PC-3 (cell line): ENCODE measurements at regions not wholly inside any gene's neighbourhood (a gene's known extent, or its start where the extent isn't known, plus 50 kb on each side); places are given as distances from the start of the nearest gene placed in this dataset.

Experiments used
- ATAC-seq: fragments of 200-7000 bp; cut with Tn5 transposase; 2 replicates; pipeline ENCODE4 v1.9.1; 2020; ENCODE audit warnings: mild to moderate bottlenecking, moderate library complexity
- BruUV-seq: library from RNA; stranded (reverse); fragments of 400-500 nt; replicated peaks from 2 replicates; lab custom pipeline; 2021; lab: Mats Ljungman, UMichigan
- CTCF ChIA-PET: fragments of 300-600 bp; sonication (Branson Sonifier 250); formaldehyde crosslinking; loops from one replicate; lab custom pipeline; 2022; ENCODE audit warnings: antibody characterized with exemption; lab: Charles Lee
- POLR2A ChIA-PET: fragments of 300-600 bp; sonication (Branson Sonifier 250); formaldehyde crosslinking; loops from one replicate; lab custom pipeline; 2022; ENCODE audit warnings: antibody characterized with exemption; ENCODE audit not compliant: unreplicated experiment; lab: Charles Lee
- DNase-seq: peaks from one replicate; pipeline ENCODE4 v3.0.0-alpha.2; 2015
- H2AFZ ChIP-seq: fragments of 300-600 bp; sonication (generic); 2 replicates; pipeline ENCODE4 v1.6.0; 2016; ENCODE audit warnings: antibody characterized with exemption, low read length
- H3F3A ChIP-seq: fragments of 300-600 bp; sonication (generic); one replicate; pipeline ENCODE4 v1.6.0; 2017; ENCODE audit warnings: antibody characterized with exemption, low read length, control low read depth, mild to moderate bottlenecking; ENCODE audit not compliant: unreplicated experiment
- H3K27ac ChIP-seq: fragments of 300-600 bp; sonication (generic); 2 replicates; pipeline ENCODE4 v1.5.1; 2016; ENCODE audit warnings: mild to moderate bottlenecking, low read length
- H3K27me3 ChIP-seq: fragments of 300-600 bp; sonication (generic); 2 replicates; pipeline ENCODE4 v1.6.1; 2016; ENCODE audit warnings: low read length, mixed read lengths
- H3K36me3 ChIP-seq: fragments of 300-600 bp; sonication (generic); 2 replicates; pipeline ENCODE4 v1.6.1; 2016; ENCODE audit warnings: low read depth, mixed run types, low read length, mixed read lengths
- H3K4me1 ChIP-seq: fragments of 300-600 bp; sonication (generic); 2 replicates; pipeline ENCODE4 v1.5.1; 2016; ENCODE audit warnings: low read length; ENCODE audit not compliant: insufficient read depth
- H3K4me2 ChIP-seq: fragments of 300-600 bp; sonication (generic); 2 replicates; pipeline ENCODE4 v1.6.0; 2016; ENCODE audit warnings: low read length
- H3K4me3 ChIP-seq: fragments of 300-600 bp; sonication (generic); 2 replicates; pipeline ENCODE4 v1.5.1; 2016; ENCODE audit warnings: mild to moderate bottlenecking, low read length, mixed read lengths
- H3K79me2 ChIP-seq: fragments of 300-600 bp; sonication (generic); 2 replicates; pipeline ENCODE4 v1.6.1; 2017; ENCODE audit warnings: low read length, mixed read lengths
- H3K9ac ChIP-seq: fragments of 300-600 bp; sonication (generic); 2 replicates; pipeline ENCODE4 v1.6.0; 2016; ENCODE audit warnings: mild to moderate bottlenecking, low read length
- H3K9me2 ChIP-seq: fragments of 300-600 bp; sonication (generic); replicated peaks from 2 replicates; pipeline ENCODE4 v1.6.1; 2016; ENCODE audit warnings: mixed run types, low read length, mixed read lengths
- H3K9me3 ChIP-seq: fragments of 300-600 bp; sonication (generic); 2 replicates; pipeline ENCODE4 v1.6.1; 2016; ENCODE audit warnings: low read length, mixed read lengths
- H4K20me1 ChIP-seq: fragments of 300-600 bp; sonication (generic); 2 replicates; pipeline ENCODE4 v1.6.1; 2016; ENCODE audit warnings: low read length, mixed read lengths
- EZH2 ChIP-seq: fragments of 300-600 bp; sonication (generic); IDR thresholded peaks from one replicate; pipeline ENCODE4 v1.6.1; 2017; ENCODE audit warnings: antibody characterized with exemption, mild to moderate bottlenecking, low read length; ENCODE audit not compliant: unreplicated experiment
- EZH2phosphoT487 ChIP-seq: fragments of 300-600 bp; sonication (generic); IDR thresholded peaks from 2 replicates; pipeline ENCODE4 v1.6.1; 2018; ENCODE audit warnings: mild to moderate bottlenecking, antibody characterized with exemption, low read length, borderline replicate concordance
- intact Hi-C: fragments of 100-400 bp; cut with micrococcal nuclease; formaldehyde crosslinking; loops from 2 replicates; pipeline ENCODE4 v1.9.0; 2023
- TF ChIP-seq, protein P1 (sequence below): fragments of 300-600 bp; sonication (generic); conservative IDR thresholded peaks from 2 replicates; pipeline ENCODE4 v1.5.1; 2017; ENCODE audit warnings: antibody characterized with exemption, low read depth, mild to moderate bottlenecking, low read length

DNA sequence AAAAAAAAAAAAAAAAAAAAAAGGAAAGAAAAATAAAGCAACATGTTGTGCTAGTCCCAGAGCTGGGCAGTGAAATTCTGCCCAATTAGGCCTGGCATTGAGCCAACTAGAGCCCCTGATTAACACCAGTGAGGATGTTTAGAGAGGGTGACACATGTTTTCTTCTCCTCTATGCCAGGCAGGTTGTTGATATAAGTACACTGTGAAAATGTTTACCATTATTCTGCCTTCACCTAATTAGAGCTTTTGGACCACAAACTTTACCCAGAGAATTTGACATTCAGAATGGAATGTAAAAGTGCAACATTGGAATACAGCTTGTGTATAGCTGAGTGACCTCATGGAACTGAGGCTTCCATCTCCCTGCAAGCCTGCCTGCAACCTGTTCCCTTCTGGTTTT, 62.0 kb upstream of the EPCAM start:
- no peak for TF ChIP-seq EZH2phosphoT487
- TF ChIP-seq, protein P1, sequence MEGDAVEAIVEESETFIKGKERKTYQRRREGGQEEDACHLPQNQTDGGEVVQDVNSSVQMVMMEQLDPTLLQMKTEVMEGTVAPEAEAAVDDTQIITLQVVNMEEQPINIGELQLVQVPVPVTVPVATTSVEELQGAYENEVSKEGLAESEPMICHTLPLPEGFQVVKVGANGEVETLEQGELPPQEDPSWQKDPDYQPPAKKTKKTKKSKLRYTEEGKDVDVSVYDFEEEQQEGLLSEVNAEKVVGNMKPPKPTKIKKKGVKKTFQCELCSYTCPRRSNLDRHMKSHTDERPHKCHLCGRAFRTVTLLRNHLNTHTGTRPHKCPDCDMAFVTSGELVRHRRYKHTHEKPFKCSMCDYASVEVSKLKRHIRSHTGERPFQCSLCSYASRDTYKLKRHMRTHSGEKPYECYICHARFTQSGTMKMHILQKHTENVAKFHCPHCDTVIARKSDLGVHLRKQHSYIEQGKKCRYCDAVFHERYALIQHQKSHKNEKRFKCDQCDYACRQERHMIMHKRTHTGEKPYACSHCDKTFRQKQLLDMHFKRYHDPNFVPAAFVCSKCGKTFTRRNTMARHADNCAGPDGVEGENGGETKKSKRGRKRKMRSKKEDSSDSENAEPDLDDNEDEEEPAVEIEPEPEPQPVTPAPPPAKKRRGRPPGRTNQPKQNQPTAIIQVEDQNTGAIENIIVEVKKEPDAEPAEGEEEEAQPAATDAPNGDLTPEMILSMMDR, result no peak
- no peak for TF ChIP-seq EZH2
- H3F3A ChIP-seq, result no peaks in the 10 kb centered on the region
- BruUV-seq, result no TSS peak
- H3K4me2 ChIP-seq, result no peak overlapping the region
- no peaks in the 10 kb centered on the region for H3K36me3 ChIP-seq
- H2AFZ ChIP-seq, result no peak overlapping the region
- POLR2A ChIA-PET, result no interaction called here
- no peaks in the 10 kb centered on the region for H3K27me3 ChIP-seq
- no peaks in the 10 kb centered on the region for H3K9me3 ChIP-seq
- intact Hi-C loops, result no loop called here
- H3K4me1 ChIP-seq, result peaks cover 9% of the 10 kb centered on the region; the same call in 1 of the 2 replicates
- no peak for ATAC-seq
- H4K20me1 ChIP-seq, result no peaks in the 10 kb centered on the region
- no peak overlapping the region for H3K4me3 ChIP-seq
- H3K79me2 ChIP-seq, result no peaks in the 10 kb centered on the region
- no peak overlapping the region for H3K9ac ChIP-seq
- no peak for DNase-seq
- H3K9me2 ChIP-seq, result no peaks in the 10 kb centered on the region
- CTCF ChIA-PET, result interaction anchor here (0.6 to 1.2 kb wide), 3 partner anchors 14 to 289 kb away, joined by 3 to 7 read pairs (median 3); no protein-coding TSS in a partner anchor
- no peak overlapping the region for H3K27ac ChIP-seq

DNA sequence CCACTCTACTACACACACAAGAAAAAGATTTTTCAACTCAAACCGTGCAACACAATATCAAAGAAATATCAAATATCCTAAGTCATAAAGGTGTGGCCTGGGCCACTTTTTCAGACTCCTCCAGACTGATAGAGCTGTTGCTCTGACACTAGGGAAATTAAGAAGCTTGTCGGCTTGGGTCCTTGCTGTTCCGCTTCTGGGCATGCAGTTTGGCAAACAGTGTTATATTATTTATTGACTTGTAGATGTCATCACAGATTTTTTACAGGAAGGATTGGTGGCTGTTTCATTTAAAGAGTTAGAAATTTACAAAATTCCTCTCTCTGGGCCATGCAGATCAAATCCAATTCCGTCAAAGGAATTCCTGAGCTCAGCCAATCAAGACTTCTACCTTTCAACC, 64.5 kb upstream of the EPCAM start:
- H2AFZ ChIP-seq, result no peak overlapping the region
- H3K9me2 ChIP-seq, result no peaks in the 10 kb centered on the region
- no peak overlapping the region for H3K27ac ChIP-seq
- H3K4me1 ChIP-seq, result no peaks in the 10 kb centered on the region
- ChIA-PET CTCF (no interaction called here), POLR2A (no interaction called here)
- H3K36me3 ChIP-seq, result no peaks in the 10 kb centered on the region
- no peak for TF ChIP-seq EZH2phosphoT487
- TF ChIP-seq, protein P1, result no peak
- TF ChIP-seq EZH2, result no peak
- H3K27me3 ChIP-seq, result no peaks in the 10 kb centered on the region
- no peaks in the 10 kb centered on the region for H3K9me3 ChIP-seq
- intact Hi-C loops, result no loop called here
- no peak overlapping the region for H3K9ac ChIP-seq
- no peaks in the 10 kb centered on the region for H3K79me2 ChIP-seq
- no TSS peak for BruUV-seq
- ATAC-seq, result no peak
- no peak overlapping the region for H3K4me2 ChIP-seq
- H3K4me3 ChIP-seq, result no peak overlapping the region
- no peaks in the 10 kb centered on the region for H3F3A ChIP-seq
- DNase-seq, result no peak
- H4K20me1 ChIP-seq, result no peaks in the 10 kb centered on the region

DNA sequence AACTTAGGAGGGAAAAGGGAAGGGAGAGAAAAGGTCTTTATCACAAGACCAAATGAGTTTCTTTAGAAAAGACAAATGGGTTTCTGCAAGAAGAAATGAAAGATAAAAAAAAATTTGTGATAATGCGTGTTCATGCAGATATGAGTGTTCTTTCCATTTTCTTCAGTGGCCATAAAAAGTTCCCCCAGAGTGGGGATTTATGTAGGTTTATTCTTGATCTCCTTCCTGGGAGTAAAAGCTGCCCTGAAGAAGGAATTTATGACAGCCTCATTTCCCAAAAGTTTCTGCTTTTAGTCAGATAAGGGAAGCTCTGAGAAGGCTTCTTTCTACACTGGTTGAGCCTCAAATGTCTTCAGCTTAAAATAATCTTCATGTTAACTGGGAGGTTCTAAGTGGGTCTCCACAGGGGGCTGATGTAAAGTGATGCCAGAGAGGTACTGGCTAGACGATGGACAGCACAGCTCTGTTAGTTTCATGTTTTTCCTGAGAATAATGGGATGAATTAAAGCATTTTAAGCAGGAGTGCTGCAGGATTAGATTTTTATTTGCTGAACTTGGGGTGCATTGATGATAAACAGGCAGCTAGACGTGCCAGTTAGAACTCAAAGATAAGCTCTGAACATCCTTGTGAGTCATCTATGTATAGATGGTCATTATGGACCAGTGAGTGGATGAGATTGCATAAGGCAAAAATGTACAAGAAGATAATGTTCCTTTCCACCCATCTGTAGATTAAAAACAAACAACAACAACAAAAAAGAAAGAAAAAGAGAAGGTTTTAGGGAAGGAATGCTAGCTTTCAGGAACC, 65.6 kb upstream of the EPCAM start:
- Histone ChIP-seq H3K79me2 (no peaks in the 10 kb centered on the region), H3K4me3 (no peak overlapping the region), H3F3A (no peaks in the 10 kb centered on the region), H3K27me3 (no peaks in the 10 kb centered on the region), H3K9ac (no peak overlapping the region), H3K4me2 (no peak overlapping the region), H3K9me3 (no peaks in the 10 kb centered on the region), H3K9me2 (no peaks in the 10 kb centered on the region), H2AFZ (no peak overlapping the region), H3K4me1 (no peaks in the 10 kb centered on the region), H3K27ac (no peak overlapping the region), H4K20me1 (no peaks in the 10 kb centered on the region), H3K36me3 (no peaks in the 10 kb centered on the region)
- BruUV-seq, result no TSS peak
- ChIA-PET POLR2A (no interaction called here), CTCF (no interaction called here)
- ATAC-seq (no peak), DNase-seq (no peak)
- TF ChIP-seq EZH2 (no peak), EZH2phosphoT487 (no peak)
- TF ChIP-seq, protein P1, result no peak
- intact Hi-C loops, result no loop called here
